ENCODE measurements at regions not wholly inside any gene's neighbourhood (a gene's known extent, or its start where the extent isn't known, plus 50 kb on each side); places are given as distances from the start of the nearest gene placed in this dataset.
"Not testable (repeated sequence)": the region's sequence is repeated elsewhere in the genome, so short reads cannot be mapped to it uniquely, and the experiment has no call there.

GRCh38 chr4:180341926-180342325 is 1901.3 kb upstream of the TENM3 start:
- no peaks in the 10 kb centered on the region for H3K36me3 ChIP-seq
- no peak overlapping the region for H3K4me3 ChIP-seq
- DNase-seq (ENCODE audit: low spot score in 2 of 2) = no peak
- TF ChIP-seq POLR2A (IDR thresholded peaks at IDR 0.05) = no peak
- TF ChIP-seq EP300 (IDR thresholded peaks at IDR 0.05) = no peak
- no peaks in the 10 kb centered on the region for H3K4me1 ChIP-seq
- no peak overlapping the region for H3K27ac ChIP-seq
- peaks cover 4% of the 10 kb centered on the region for H3K9me3 ChIP-seq
- WGBS = 82% methylated on average over 5 of the region's 5 CpGs
- H3K27me3 ChIP-seq = no peaks in the 10 kb centered on the region

- Histone ChIP-seq H3K27me3 (no peaks in the 10 kb centered on the region), H3K27ac (no peak overlapping the region), H3K36me3 (no peaks in the 10 kb centered on the region), H3K9me3 (peaks cover 4% of the 10 kb centered on the region), H3K4me3 (no peak overlapping the region), H3K4me1 (no peaks in the 10 kb centered on the region)
- DNase-seq (ENCODE audit: low spot score in 2 of 2) = no peak
- 62% methylated on average over 2 of the region's 2 CpGs for WGBS
- TF ChIP-seq POLR2AphosphoS5 (IDR thresholded peaks at IDR 0.05) = no peak
- no peak for TF ChIP-seq CTCF (IDR thresholded peaks at IDR 0.05)
- no peak for TF ChIP-seq EP300 (IDR thresholded peaks at IDR 0.05)
- TF ChIP-seq POLR2A (IDR thresholded peaks at IDR 0.05) = no peak
Measured at GRCh38 chr4:180350901-180351300, 1892.3 kb upstream of the TENM3 start.

- Histone ChIP-seq H3K36me3 (no peaks in the 10 kb centered on the region), H3K9me3 (peaks cover 8% of the 10 kb centered on the region), H3K27ac (no peak overlapping the region), H3K27me3 (no peaks in the 10 kb centered on the region), H3K4me3 (no peak overlapping the region), H3K4me1 (no peaks in the 10 kb centered on the region)
- TF ChIP-seq CTCF (IDR thresholded peaks at IDR 0.05) (no peak), POLR2A (IDR thresholded peaks at IDR 0.05) (no peak), POLR2AphosphoS5 (IDR thresholded peaks at IDR 0.05) (no peak)
- DNase-seq (ENCODE audit: low spot score in 2 of 2) = no peak
Measured at GRCh38 chr4:180356766-180357165, 1886.4 kb upstream of the TENM3 start.

- DNase-seq (ENCODE audit: low spot score in 2 of 2) = not testable (repeated sequence)
Measured at GRCh38 chr4:180360113-180360512, 1883.1 kb upstream of the TENM3 start.

GRCh38 chr4:180363815-180364214 is 1879.4 kb upstream of the TENM3 start:
- TF ChIP-seq EP300 (IDR thresholded peaks at IDR 0.05) (no peak), POLR2A (IDR thresholded peaks at IDR 0.05) (no peak), POLR2AphosphoS5 (IDR thresholded peaks at IDR 0.05) (no peak), CTCF (IDR thresholded peaks at IDR 0.05) (no peak)
- Histone ChIP-seq H3K27me3 (no peaks in the 10 kb centered on the region), H3K27ac (no peak overlapping the region), H3K4me1 (no peaks in the 10 kb centered on the region), H3K4me3 (no peak overlapping the region), H3K36me3 (no peaks in the 10 kb centered on the region), H3K9me3 (peaks cover 4% of the 10 kb centered on the region)
- 44% methylated on average over 5 of the region's 5 CpGs for WGBS
- no peak for DNase-seq (ENCODE audit: low spot score in 2 of 2)

More at GRCh38 chr4:180360113-180360512, 1883.1 kb upstream of the TENM3 start:
- H3K9me3 ChIP-seq, H3K4me1 ChIP-seq, H3K36me3 ChIP-seq, H3K27ac ChIP-seq, H3K4me3 ChIP-seq, H3K27me3 ChIP-seq: not testable (repeated sequence)
- WGBS = 76% methylated on average over 4 of the region's 4 CpGs

- H3K4me3 ChIP-seq = no peak overlapping the region
- no peak for DNase-seq (ENCODE audit: low spot score in 2 of 2)
- TF ChIP-seq EP300 (IDR thresholded peaks at IDR 0.05) (no peak), POLR2A (IDR thresholded peaks at IDR 0.05) (no peak), CTCF (IDR thresholded peaks at IDR 0.05) (no peak), POLR2AphosphoS5 (IDR thresholded peaks at IDR 0.05) (no peak)
- no peaks in the 10 kb centered on the region for H3K27me3 ChIP-seq
- no peak overlapping the region for H3K27ac ChIP-seq
- no peaks in the 10 kb centered on the region for H3K9me3 ChIP-seq
- H3K4me1 ChIP-seq = no peaks in the 10 kb centered on the region
- H3K36me3 ChIP-seq = no peaks in the 10 kb centered on the region
Measured at GRCh38 chr4:180372691-180373090, 1870.5 kb upstream of the TENM3 start.
